HCT116 (cell line): ENCODE measurements at regions not wholly inside any gene's neighbourhood (a gene's known extent, or its start where the extent isn't known, plus 50 kb on each side); places are given as distances from the start of the nearest gene placed in this dataset.

Source experiments
- ATAC-seq: fragments of 200-7000 bp; cut with Tn5 transposase; 2 replicates; pipeline ENCODE4 v1.9.1; 2020; ENCODE audit warnings: mild to moderate bottlenecking, moderate library complexity
- BruUV-seq: library from RNA; stranded (reverse); fragments of 400-500 nt; replicated peaks from 2 replicates; lab custom pipeline; 2021; lab: Mats Ljungman, UMichigan
- CTCF ChIA-PET: fragments of 300-600 bp; sonication (Branson Sonifier 250); formaldehyde crosslinking; loops from one replicate; lab custom pipeline; 2021; ENCODE audit warnings: antibody characterized with exemption; lab: Charles Lee
- POLR2A ChIA-PET: fragments of 300-600, 350-600 bp; sonication (Branson Sonifier 250); formaldehyde crosslinking; loops from one replicate; lab custom pipeline; 2021; ENCODE audit warnings: antibody characterized with exemption; lab: Charles Lee
- RAD21 ChIA-PET, 2 experiments: fragments of 300-600 bp; sonication (Branson Sonifier 250); formaldehyde crosslinking; loops; one replicate each; lab custom pipeline; 2023; ENCODE audit warnings: low total read pairs in 2 of 2; ENCODE audit not compliant: uncharacterized antibody in 2 of 2, unreplicated experiment in 2 of 2, low non-redundant PET in 1 of 2; lab: Charles Lee
- DNase-seq: peaks from one replicate; pipeline ENCODE4 v3.0.0-alpha.2; 2010; ENCODE audit warnings: low read depth, low spot score
- H2AFZ ChIP-seq: fragments of 200-600 bp; shearing (Covaris generic), sonication (generic); 2 replicates; pipeline ENCODE4 v1.6.1; 2017; ENCODE audit warnings: low read depth, mixed run types, mixed read lengths, antibody characterized with exemption, low read length; ENCODE audit not compliant: poor library complexity, severe bottlenecking
- H3K27ac ChIP-seq: 2 replicates; pipeline ENCODE4 v1.5.1; 2012; ENCODE audit warnings: low read depth, low read length
- H3K27me3 ChIP-seq: fragments of 200-600 bp; sonication (generic); 2 replicates; pipeline ENCODE4 v1.6.1; 2016; ENCODE audit warnings: mixed run types, low read length, mixed read lengths; ENCODE audit not compliant: insufficient read depth
- H3K36me3 ChIP-seq, 2 experiments: fragments of 200-500 bp in 1 of 2; fragments of 200-600 bp in 1 of 2; sonication (Bioruptor generic) in 1 of 2; sonication (generic) in 1 of 2; 2 replicates each; pipeline versions ENCODE4 v1.5.1 to v1.6.1; 2014 to 2016; ENCODE audit warnings: low read length in 2 of 2, inconsistent platforms in 1 of 2, mixed read lengths in 1 of 2, mixed run types in 1 of 2; ENCODE audit not compliant: insufficient read depth in 2 of 2, control insufficient read depth in 1 of 2
- H3K4me1 ChIP-seq, 2 experiments: fragments of 200-600 bp in 1 of 2; sonication (generic) in 1 of 2; 2 replicates each; pipeline versions ENCODE4 v1.5.1 to v1.6.1; 2012 to 2017; ENCODE audit warnings: low read length in 2 of 2, inconsistent platforms in 1 of 2, mild to moderate bottlenecking in 1 of 2, mixed read lengths in 1 of 2, mixed run types in 1 of 2, moderate library complexity in 1 of 2; ENCODE audit not compliant: insufficient read depth in 2 of 2, control insufficient read depth in 1 of 2
- H3K4me2 ChIP-seq: fragments of 200-600 bp; sonication (generic); 2 replicates; pipeline ENCODE4 v1.6.1; 2017; ENCODE audit warnings: mixed run types, low read length, mixed read lengths
- H3K4me3 ChIP-seq, 2 experiments: fragments of 200-600 bp in 1 of 2; sonication (generic) in 1 of 2; replicated peaks in 1 of 2; 2 replicates each; pipeline ENCODE4 v1.5.1; 2011 to 2016; ENCODE audit warnings: low read length in 2 of 2, control low read depth in 1 of 2, low read depth in 1 of 2, mild to moderate bottlenecking in 1 of 2, mixed read lengths in 1 of 2, mixed run types in 1 of 2
- H3K79me2 ChIP-seq: fragments of 200-600 bp; sonication (generic); 2 replicates; pipeline ENCODE4 v1.6.1; 2017; ENCODE audit warnings: mild to moderate bottlenecking, mixed run types, low read length, moderate library complexity, mixed read lengths; ENCODE audit not compliant: insufficient read depth
- H3K9ac ChIP-seq: fragments of 200-600 bp; sonication (generic); 2 replicates; pipeline ENCODE4 v1.6.1; 2016; ENCODE audit warnings: low read length, mixed read lengths
- H3K9me2 ChIP-seq: fragments of 200-600 bp; sonication (generic), shearing (Covaris generic); 2 replicates; pipeline ENCODE4 v1.6.1; 2017; ENCODE audit warnings: mixed run types, mild to moderate bottlenecking, moderate library complexity; ENCODE audit not compliant: insufficient read depth
- H3K9me3 ChIP-seq, 2 experiments: fragments of 200-500 bp in 1 of 2; fragments of 200-600 bp in 1 of 2; sonication (Bioruptor generic) in 1 of 2; sonication (generic) in 1 of 2; 2 replicates each; pipeline ENCODE4 v1.6.1; 2014 to 2017; ENCODE audit warnings: low read length in 2 of 2, mixed read lengths in 2 of 2, inconsistent platforms in 1 of 2, low read depth in 1 of 2, mild to moderate bottlenecking in 1 of 2, mixed run types in 1 of 2, moderate library complexity in 1 of 2; ENCODE audit not compliant: control insufficient read depth in 1 of 2, insufficient read depth in 1 of 2
- H4K20me1 ChIP-seq: fragments of 200-600 bp; sonication (generic), shearing (Covaris generic); 2 replicates; pipeline ENCODE4 v1.6.1; 2017; ENCODE audit warnings: mixed run types, mild to moderate bottlenecking, moderate library complexity; ENCODE audit not compliant: insufficient read depth
- ATF3 ChIP-seq: IDR thresholded peaks from 2 replicates; pipeline ENCODE4 v1.6.1; 2012
- CEBPB ChIP-seq: IDR thresholded peaks from 2 replicates; pipeline ENCODE4 v1.6.1; 2012; ENCODE audit warnings: low read depth
- CTCF ChIP-seq, 3 experiments: fragments of 200-600 bp in 1 of 3; sonication (generic) in 1 of 3; IDR thresholded peaks in 2 of 3; conservative IDR thresholded peaks in 1 of 3; 2 replicates each; pipeline ENCODE4 v1.5.1; 2012 to 2017; ENCODE audit warnings: low read depth in 2 of 3, low read length in 2 of 3, antibody characterized with exemption in 1 of 3, borderline replicate concordance in 1 of 3, control low read depth in 1 of 3, mild to moderate bottlenecking in 1 of 3, mixed read lengths in 1 of 3, mixed run types in 1 of 3, moderate library complexity in 1 of 3; ENCODE audit not compliant: insufficient read depth in 1 of 3
- EGR1 ChIP-seq: IDR thresholded peaks from 2 replicates; pipeline ENCODE4 v1.6.1; 2012; ENCODE audit warnings: low read depth
- ELF1 ChIP-seq: IDR thresholded peaks from 2 replicates; pipeline ENCODE4 v1.6.1; 2012; ENCODE audit warnings: low read depth, borderline replicate concordance
- FOSL1 ChIP-seq: IDR thresholded peaks from 2 replicates; pipeline ENCODE4 v1.6.1; 2012; ENCODE audit warnings: low read depth
- POLR2A ChIP-seq: IDR thresholded peaks from 2 replicates; pipeline ENCODE4 v1.7.0; 2011; ENCODE audit warnings: borderline replicate concordance; ENCODE audit not compliant: insufficient read depth, insufficient read length; ENCODE audit errors: extremely low read depth
- RAD21 ChIP-seq: IDR thresholded peaks from 2 replicates; pipeline ENCODE4 v1.6.1; 2012; ENCODE audit warnings: low read depth, mild to moderate bottlenecking
- SP1 ChIP-seq: IDR thresholded peaks from 2 replicates; pipeline ENCODE4 v1.6.1; 2012; ENCODE audit warnings: low read depth
- TCF7L2 ChIP-seq: IDR thresholded peaks from 2 replicates; pipeline ENCODE4 v1.7.0; 2011; ENCODE audit warnings: borderline replicate concordance, inconsistent platforms; ENCODE audit not compliant: insufficient read depth, insufficient read length; ENCODE audit errors: extremely low read depth
- ZFX ChIP-seq: fragments of 450-650 bp; IDR thresholded peaks from 2 replicates; pipeline ENCODE4 v1.6.1; 2017
- ZNF274 ChIP-seq: fragments of 200-500 bp; sonication (Bioruptor generic); IDR thresholded peaks from 2 replicates; pipeline ENCODE4 v1.6.1; 2014; ENCODE audit warnings: mild to moderate bottlenecking, low read depth, low read length, inconsistent platforms
- intact Hi-C: fragments of 100-400 bp; cut with micrococcal nuclease; formaldehyde crosslinking; loops from 2 replicates; pipeline ENCODE4 v1.10.0; 2022

GRCh38 chr6:28737750-28738395, 185.9 kb downstream of the TRIM27 start (continued):
- TF ChIP-seq CTCF (IDR thresholded peaks at IDR 0.05 in 2 of 3, conservative IDR thresholded peaks at IDR 0.05 in 1 of 3; ENCODE audit: borderline replicate concordance in 1 of 3, insufficient read depth in 1 of 3, low read depth in 2 of 3, low read length in 2 of 3) (no peak), POLR2A (no peak)

GRCh38 chr6:28738396-28738765, 185.4 kb downstream of the TRIM27 start:
- no peak overlapping the region for H3K4me2 ChIP-seq

More at GRCh38 chr6:28738396-28738765, 185.4 kb downstream of the TRIM27 start:
- DNase-seq, result no peak
- Histone ChIP-seq H3K4me3 (no peak overlapping the region), H4K20me1 (no peaks in the 10 kb centered on the region), H3K79me2 (no peaks in the 10 kb centered on the region), H3K27me3 (no peaks in the 10 kb centered on the region), H3K9ac (no peak overlapping the region), H3K27ac (no peak overlapping the region), H3K9me2 (no peaks in the 10 kb centered on the region), H2AFZ (no peak overlapping the region), H3K4me1 (peaks cover 6 to 20% of the 10 kb centered on the region in 2 experiments; a peak in 3 of 4 replicates), H3K36me3 (no peaks in the 10 kb centered on the region), H3K9me3 (no peaks in the 10 kb centered on the region)
- TF ChIP-seq SP1 (no peak), EGR1 (no peak), RAD21 (no peak), FOSL1 (no peak), CEBPB (no peak), ZFX (no peak), ELF1 (no peak), TCF7L2 (no peak), CTCF (IDR thresholded peaks at IDR 0.05 in 2 of 3, conservative IDR thresholded peaks at IDR 0.05 in 1 of 3; ENCODE audit: borderline replicate concordance in 1 of 3, insufficient read depth in 1 of 3, low read depth in 2 of 3, low read length in 2 of 3) (no peak), ZNF274 (no peak), ATF3 (no peak)
- intact Hi-C loops, result no loop called here
- CTCF ChIA-PET, result no interaction called here
- RAD21 ChIA-PET, result no interaction called here
- POLR2A ChIA-PET, result no interaction called here
- no TSS peak for BruUV-seq
- ATAC-seq, result no peak
